ENCODE measurements at regions not wholly inside any gene's neighbourhood (a gene's known extent, or its start where the extent isn't known, plus 50 kb on each side); places are given as distances from the start of the nearest gene placed in this dataset.

GRCh38 chr4:117334451-117335188 lies 249.2 kb upstream of the TRAM1L1 start:
- no peak overlapping the region for H3K4me3 ChIP-seq (replicated peaks; ENCODE audit: low read depth, low read length)
- DNase-seq (ENCODE audit: extremely low read depth, low read depth): no peak
- TF ChIP-seq, protein P1, sequence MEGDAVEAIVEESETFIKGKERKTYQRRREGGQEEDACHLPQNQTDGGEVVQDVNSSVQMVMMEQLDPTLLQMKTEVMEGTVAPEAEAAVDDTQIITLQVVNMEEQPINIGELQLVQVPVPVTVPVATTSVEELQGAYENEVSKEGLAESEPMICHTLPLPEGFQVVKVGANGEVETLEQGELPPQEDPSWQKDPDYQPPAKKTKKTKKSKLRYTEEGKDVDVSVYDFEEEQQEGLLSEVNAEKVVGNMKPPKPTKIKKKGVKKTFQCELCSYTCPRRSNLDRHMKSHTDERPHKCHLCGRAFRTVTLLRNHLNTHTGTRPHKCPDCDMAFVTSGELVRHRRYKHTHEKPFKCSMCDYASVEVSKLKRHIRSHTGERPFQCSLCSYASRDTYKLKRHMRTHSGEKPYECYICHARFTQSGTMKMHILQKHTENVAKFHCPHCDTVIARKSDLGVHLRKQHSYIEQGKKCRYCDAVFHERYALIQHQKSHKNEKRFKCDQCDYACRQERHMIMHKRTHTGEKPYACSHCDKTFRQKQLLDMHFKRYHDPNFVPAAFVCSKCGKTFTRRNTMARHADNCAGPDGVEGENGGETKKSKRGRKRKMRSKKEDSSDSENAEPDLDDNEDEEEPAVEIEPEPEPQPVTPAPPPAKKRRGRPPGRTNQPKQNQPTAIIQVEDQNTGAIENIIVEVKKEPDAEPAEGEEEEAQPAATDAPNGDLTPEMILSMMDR (IDR thresholded peaks at IDR 0.05; ENCODE audit: low read depth, low read length, missing control alignments): no peak

GRCh38 chr4:117357437-117357836 lies 272.1 kb upstream of the TRAM1L1 start:
- H3K4me3 ChIP-seq (replicated peaks; ENCODE audit: low read depth, low read length): no peak overlapping the region
- TF ChIP-seq, protein P1 (IDR thresholded peaks at IDR 0.05; ENCODE audit: low read depth, low read length, missing control alignments): no peak
- DNase-seq (ENCODE audit: extremely low read depth, low read depth): no peak

DNA sequence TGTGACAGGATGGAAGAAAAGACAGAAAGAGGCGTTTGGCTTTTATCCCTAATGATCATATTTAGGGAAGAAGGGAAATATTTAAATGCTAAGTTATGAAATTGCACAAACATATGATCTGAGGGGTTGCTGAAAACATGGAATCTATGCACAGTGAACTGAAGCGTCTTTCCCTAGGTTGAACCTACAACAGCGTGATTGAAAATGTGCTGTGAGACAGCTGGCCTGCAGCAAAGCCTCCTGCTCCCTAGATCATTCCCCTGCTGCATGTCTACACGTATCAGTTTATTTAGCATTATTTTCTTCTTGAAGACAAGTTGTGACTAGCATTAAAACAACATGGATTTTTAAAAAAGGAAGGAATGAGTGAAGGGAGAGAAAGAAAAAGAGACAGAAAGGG lies 272.5 kb upstream of the TRAM1L1 start:
- no peak for DNase-seq (ENCODE audit: extremely low read depth, low read depth)
- H3K4me3 ChIP-seq (replicated peaks; ENCODE audit: low read depth, low read length): no peak overlapping the region
- TF ChIP-seq, protein P1 (IDR thresholded peaks at IDR 0.05; ENCODE audit: low read depth, low read length, missing control alignments): no peak

DNA sequence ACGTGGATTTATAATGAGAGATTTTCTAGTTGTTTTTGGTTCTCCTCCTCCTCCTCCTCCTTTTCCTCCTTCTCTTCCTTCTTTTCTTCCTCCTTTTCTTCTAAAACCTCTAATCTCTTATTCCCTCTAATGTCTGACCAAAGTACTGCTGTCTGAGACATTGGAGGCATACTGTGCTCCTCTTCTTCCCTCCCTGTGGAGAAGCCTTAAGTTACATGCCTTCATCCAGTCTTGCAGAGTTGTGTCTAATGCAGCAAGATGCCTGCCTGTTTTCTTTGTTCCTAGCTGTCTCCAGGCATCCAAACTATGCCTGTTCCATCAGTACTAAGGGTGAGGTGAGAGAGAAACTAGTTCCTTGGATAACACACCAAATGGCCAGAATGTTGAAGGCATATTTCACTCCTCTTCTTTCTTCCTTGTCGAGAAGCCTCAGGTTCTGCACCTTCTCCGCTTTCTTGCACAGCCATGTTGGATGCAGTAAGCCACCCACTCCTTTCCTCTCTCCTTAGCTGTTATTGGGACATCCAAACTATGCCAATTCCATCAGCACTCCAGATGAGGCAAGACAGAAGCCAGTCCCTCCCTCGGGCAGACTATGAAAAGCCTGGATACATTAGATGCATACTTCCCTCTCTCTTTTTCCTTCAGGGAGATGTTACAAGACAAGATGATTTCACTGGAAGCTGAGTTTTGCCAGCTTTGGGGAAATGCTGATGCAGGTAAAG lies 285.7 kb upstream of the TRAM1L1 start:
- DNase-seq (ENCODE audit: extremely low read depth, low read depth): no peak
- TF ChIP-seq, protein P1 (IDR thresholded peaks at IDR 0.05; ENCODE audit: low read depth, low read length, missing control alignments): no peak
- H3K4me3 ChIP-seq (replicated peaks; ENCODE audit: low read depth, low read length): no peak overlapping the region

DNA sequence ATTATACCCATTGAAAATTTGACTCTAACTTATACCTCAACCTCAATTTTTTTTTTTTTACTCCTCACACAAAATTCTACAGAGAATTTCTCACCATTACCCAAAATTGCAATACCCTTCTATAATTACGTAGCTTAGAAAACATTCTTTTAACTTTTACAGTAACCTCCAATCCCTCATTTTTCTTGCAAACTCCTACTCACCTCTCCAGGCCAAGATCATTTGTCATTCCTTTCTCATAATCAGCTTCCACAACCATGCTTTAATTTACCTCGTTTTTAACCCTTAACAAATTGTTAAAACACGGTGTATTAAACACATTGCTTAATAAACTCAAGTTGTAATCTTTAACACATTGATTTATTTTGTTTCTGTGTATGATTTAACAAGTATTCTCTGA lies 289.7 kb upstream of the TRAM1L1 start:
- DNase-seq (ENCODE audit: extremely low read depth, low read depth): no peak
- TF ChIP-seq, protein P1 (IDR thresholded peaks at IDR 0.05; ENCODE audit: low read depth, low read length, missing control alignments): no peak
- no peak overlapping the region for H3K4me3 ChIP-seq (replicated peaks; ENCODE audit: low read depth, low read length)

GRCh38 chr4:117376692-117377091 lies 291.3 kb upstream of the TRAM1L1 start:
- H3K4me3 ChIP-seq (replicated peaks; ENCODE audit: low read depth, low read length): no peak overlapping the region
- DNase-seq (ENCODE audit: extremely low read depth, low read depth): no peak
- TF ChIP-seq, protein P1 (IDR thresholded peaks at IDR 0.05; ENCODE audit: low read depth, low read length, missing control alignments): no peak

All from HFF-Myc (cell line).